ENCODE measurements at regions not wholly inside any gene's neighbourhood (a gene's known extent, or its start where the extent isn't known, plus 50 kb on each side); places are given as distances from the start of the nearest gene placed in this dataset.

DNA sequence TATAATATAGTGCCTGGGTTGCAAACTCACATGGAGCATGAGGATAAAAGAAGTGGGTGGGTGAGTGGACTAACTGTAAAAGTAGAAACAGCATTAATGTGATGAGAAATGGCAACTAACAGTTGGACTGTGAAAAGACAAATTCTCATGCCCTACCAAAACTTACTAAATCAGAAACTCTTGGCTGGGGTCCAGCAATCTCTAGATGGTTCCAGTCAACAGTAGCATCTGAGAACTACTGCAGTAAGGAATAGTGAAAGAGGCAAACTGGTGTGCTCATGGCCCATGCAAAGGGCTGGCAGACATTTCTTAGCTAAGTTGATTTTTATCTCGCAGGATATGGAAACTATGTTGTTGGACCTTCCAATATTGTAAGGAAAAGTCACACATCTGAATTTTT is 150.3 kb downstream of the PIK3R1 start:
- TF ChIP-seq, protein P1, sequence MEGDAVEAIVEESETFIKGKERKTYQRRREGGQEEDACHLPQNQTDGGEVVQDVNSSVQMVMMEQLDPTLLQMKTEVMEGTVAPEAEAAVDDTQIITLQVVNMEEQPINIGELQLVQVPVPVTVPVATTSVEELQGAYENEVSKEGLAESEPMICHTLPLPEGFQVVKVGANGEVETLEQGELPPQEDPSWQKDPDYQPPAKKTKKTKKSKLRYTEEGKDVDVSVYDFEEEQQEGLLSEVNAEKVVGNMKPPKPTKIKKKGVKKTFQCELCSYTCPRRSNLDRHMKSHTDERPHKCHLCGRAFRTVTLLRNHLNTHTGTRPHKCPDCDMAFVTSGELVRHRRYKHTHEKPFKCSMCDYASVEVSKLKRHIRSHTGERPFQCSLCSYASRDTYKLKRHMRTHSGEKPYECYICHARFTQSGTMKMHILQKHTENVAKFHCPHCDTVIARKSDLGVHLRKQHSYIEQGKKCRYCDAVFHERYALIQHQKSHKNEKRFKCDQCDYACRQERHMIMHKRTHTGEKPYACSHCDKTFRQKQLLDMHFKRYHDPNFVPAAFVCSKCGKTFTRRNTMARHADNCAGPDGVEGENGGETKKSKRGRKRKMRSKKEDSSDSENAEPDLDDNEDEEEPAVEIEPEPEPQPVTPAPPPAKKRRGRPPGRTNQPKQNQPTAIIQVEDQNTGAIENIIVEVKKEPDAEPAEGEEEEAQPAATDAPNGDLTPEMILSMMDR (IDR thresholded peaks at IDR 0.05): no peak
- TF ChIP-seq POLR2AphosphoS5 (IDR thresholded peaks at IDR 0.05; ENCODE audit: low read depth, low read length): no peak
- TF ChIP-seq, protein P2, sequence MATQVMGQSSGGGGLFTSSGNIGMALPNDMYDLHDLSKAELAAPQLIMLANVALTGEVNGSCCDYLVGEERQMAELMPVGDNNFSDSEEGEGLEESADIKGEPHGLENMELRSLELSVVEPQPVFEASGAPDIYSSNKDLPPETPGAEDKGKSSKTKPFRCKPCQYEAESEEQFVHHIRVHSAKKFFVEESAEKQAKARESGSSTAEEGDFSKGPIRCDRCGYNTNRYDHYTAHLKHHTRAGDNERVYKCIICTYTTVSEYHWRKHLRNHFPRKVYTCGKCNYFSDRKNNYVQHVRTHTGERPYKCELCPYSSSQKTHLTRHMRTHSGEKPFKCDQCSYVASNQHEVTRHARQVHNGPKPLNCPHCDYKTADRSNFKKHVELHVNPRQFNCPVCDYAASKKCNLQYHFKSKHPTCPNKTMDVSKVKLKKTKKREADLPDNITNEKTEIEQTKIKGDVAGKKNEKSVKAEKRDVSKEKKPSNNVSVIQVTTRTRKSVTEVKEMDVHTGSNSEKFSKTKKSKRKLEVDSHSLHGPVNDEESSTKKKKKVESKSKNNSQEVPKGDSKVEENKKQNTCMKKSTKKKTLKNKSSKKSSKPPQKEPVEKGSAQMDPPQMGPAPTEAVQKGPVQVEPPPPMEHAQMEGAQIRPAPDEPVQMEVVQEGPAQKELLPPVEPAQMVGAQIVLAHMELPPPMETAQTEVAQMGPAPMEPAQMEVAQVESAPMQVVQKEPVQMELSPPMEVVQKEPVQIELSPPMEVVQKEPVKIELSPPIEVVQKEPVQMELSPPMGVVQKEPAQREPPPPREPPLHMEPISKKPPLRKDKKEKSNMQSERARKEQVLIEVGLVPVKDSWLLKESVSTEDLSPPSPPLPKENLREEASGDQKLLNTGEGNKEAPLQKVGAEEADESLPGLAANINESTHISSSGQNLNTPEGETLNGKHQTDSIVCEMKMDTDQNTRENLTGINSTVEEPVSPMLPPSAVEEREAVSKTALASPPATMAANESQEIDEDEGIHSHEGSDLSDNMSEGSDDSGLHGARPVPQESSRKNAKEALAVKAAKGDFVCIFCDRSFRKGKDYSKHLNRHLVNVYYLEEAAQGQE (IDR thresholded peaks at IDR 0.05; ENCODE audit: insufficient read depth in 1 of 2, low read depth in 2 of 2, low read length in 1 of 2): no peak
- TF ChIP-seq TCF7L2 (IDR thresholded peaks at IDR 0.05; ENCODE audit: low read depth, low read length): no peak
